Ishikawa (cell line): ENCODE measurements at regions not wholly inside any gene's neighbourhood (a gene's known extent, or its start where the extent isn't known, plus 50 kb on each side); places are given as distances from the start of the nearest gene placed in this dataset.

ENCODE experiments used
- CEBPB ChIP-seq: IDR thresholded peaks from 2 replicates; pipeline ENCODE4 v1.6.1; 2012
- CREB1 ChIP-seq: IDR thresholded peaks from 2 replicates; pipeline ENCODE4 v1.6.1; 2012; ENCODE audit warnings: low read depth
- EGR1 ChIP-seq: IDR thresholded peaks from 2 replicates; pipeline ENCODE4 v1.6.1; 2012
- EP300 ChIP-seq: IDR thresholded peaks from 2 replicates; pipeline ENCODE4 v1.6.1; 2012; ENCODE audit warnings: borderline replicate concordance
- FOXM1 ChIP-seq: IDR thresholded peaks from 2 replicates; pipeline ENCODE4 v1.6.1; 2012; ENCODE audit warnings: low read depth, borderline replicate concordance
- NFIC ChIP-seq: IDR thresholded peaks from 2 replicates; pipeline ENCODE4 v1.6.1; 2012
- RAD21 ChIP-seq: IDR thresholded peaks from 2 replicates; pipeline ENCODE4 v1.6.1; 2012; ENCODE audit warnings: low read depth
- REST ChIP-seq: IDR thresholded peaks from 2 replicates; pipeline ENCODE4 v1.6.1; 2012; ENCODE audit warnings: low read depth, mild to moderate bottlenecking
- TAF1 ChIP-seq: IDR thresholded peaks from 2 replicates; pipeline ENCODE4 v1.6.1; 2012; ENCODE audit warnings: low read depth, mild to moderate bottlenecking
- TCF12 ChIP-seq: IDR thresholded peaks from 2 replicates; pipeline ENCODE4 v1.6.1; 2012; ENCODE audit warnings: low read depth
- TEAD4 ChIP-seq: IDR thresholded peaks from 2 replicates; pipeline ENCODE4 v1.6.1; 2012
- YY1 ChIP-seq: IDR thresholded peaks from 2 replicates; pipeline ENCODE4 v1.6.1; 2012; ENCODE audit warnings: low read depth
- ZBTB7A ChIP-seq: IDR thresholded peaks from 2 replicates; pipeline ENCODE4 v1.6.1; 2012; ENCODE audit warnings: low read depth
- TF ChIP-seq, protein P1 (sequence below): IDR thresholded peaks from 2 replicates; pipeline ENCODE4 v1.6.1; 2012
- TF ChIP-seq, protein P2 (sequence below): IDR thresholded peaks from 2 replicates; pipeline ENCODE4 v1.6.1; 2012

- TF ChIP-seq TEAD4 = no peak
- no peak for TF ChIP-seq EP300
- no peak for TF ChIP-seq TAF1
These were observed 451.3 kb downstream of the SNAPC1 start for GRCh38 chr14:62213516-62213915.

GRCh38 chr14:62216121-62216520 is 453.9 kb downstream of the SNAPC1 start:
- TF ChIP-seq REST = no peak
- no peak for TF ChIP-seq CEBPB
- TF ChIP-seq CREB1 = no peak
- no peak for TF ChIP-seq TAF1
- TF ChIP-seq ZBTB7A = no peak
- no peak for TF ChIP-seq EGR1
- no peak for TF ChIP-seq EP300
- no peak for TF ChIP-seq NFIC
- TF ChIP-seq, protein P1, sequence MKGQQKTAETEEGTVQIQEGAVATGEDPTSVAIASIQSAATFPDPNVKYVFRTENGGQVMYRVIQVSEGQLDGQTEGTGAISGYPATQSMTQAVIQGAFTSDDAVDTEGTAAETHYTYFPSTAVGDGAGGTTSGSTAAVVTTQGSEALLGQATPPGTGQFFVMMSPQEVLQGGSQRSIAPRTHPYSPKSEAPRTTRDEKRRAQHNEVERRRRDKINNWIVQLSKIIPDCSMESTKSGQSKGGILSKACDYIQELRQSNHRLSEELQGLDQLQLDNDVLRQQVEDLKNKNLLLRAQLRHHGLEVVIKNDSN = no peak
- TF ChIP-seq, protein P2, sequence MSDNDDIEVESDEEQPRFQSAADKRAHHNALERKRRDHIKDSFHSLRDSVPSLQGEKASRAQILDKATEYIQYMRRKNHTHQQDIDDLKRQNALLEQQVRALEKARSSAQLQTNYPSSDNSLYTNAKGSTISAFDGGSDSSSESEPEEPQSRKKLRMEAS = no peak
- no peak for TF ChIP-seq TCF12
- no peak for TF ChIP-seq FOXM1
- TF ChIP-seq TEAD4 = no peak
- TF ChIP-seq RAD21 = no peak
- TF ChIP-seq YY1 = no peak

- TF ChIP-seq TAF1 = no peak
- TF ChIP-seq EP300 = no peak
- TF ChIP-seq YY1 = no peak
- TF ChIP-seq, protein P1 = no peak
- no peak for TF ChIP-seq REST
- no peak for TF ChIP-seq RAD21
- no peak for TF ChIP-seq TEAD4
- TF ChIP-seq CREB1 = no peak
- TF ChIP-seq ZBTB7A = no peak
- no peak for TF ChIP-seq TCF12
- TF ChIP-seq, protein P2 = no peak
- TF ChIP-seq EGR1 = no peak
- no peak for TF ChIP-seq CEBPB
These were observed 472.6 kb downstream of the SNAPC1 start for GRCh38 chr14:62234849-62235248.

GRCh38 chr14:62244221-62244620 is 482.0 kb downstream of the SNAPC1 start:
- no peak for TF ChIP-seq CREB1
- TF ChIP-seq TCF12 = no peak
- TF ChIP-seq YY1 = no peak
- no peak for TF ChIP-seq REST
- no peak for TF ChIP-seq RAD21
- TF ChIP-seq, protein P2 = no peak
- TF ChIP-seq TAF1 = no peak
- no peak for TF ChIP-seq NFIC
- TF ChIP-seq EP300 = no peak
- TF ChIP-seq CEBPB = no peak
- TF ChIP-seq TEAD4 = no peak
- no peak for TF ChIP-seq ZBTB7A
- no peak for TF ChIP-seq EGR1
- TF ChIP-seq, protein P1 = no peak
- TF ChIP-seq FOXM1 = no peak
